CD14-positive monocyte (primary cell): ENCODE measurements at regions not wholly inside any gene's neighbourhood (a gene's known extent, or its start where the extent isn't known, plus 50 kb on each side); places are given as distances from the start of the nearest gene placed in this dataset.

Experiments used
- DNase-seq, 3 donors: peaks; one replicate each; pipeline ENCODE4 v3.0.0-alpha.2; 2011 to 2022
- H2AFZ ChIP-seq: 2 replicates; pipeline ENCODE4 v1.6.0; 2012; ENCODE audit warnings: mild to moderate bottlenecking, low read depth, low read length, inconsistent platforms; ENCODE audit not compliant: insufficient read depth, poor library complexity, severe bottlenecking
- H3K27ac ChIP-seq, 2 donors: 1 replicate in 1 of 2; 2 replicates in 1 of 2; pipeline ENCODE4 v1.5.1; 2012 to 2013; ENCODE audit warnings: low read length in 2 of 2, control low read depth in 1 of 2, inconsistent platforms in 1 of 2, low read depth in 1 of 2, mild to moderate bottlenecking in 1 of 2
- H3K27me3 ChIP-seq, 2 donors: one replicate each; pipeline versions ENCODE4 v1.6.0 to v1.6.1; 2011 to 2013; ENCODE audit warnings: low read length in 2 of 2; ENCODE audit not compliant: control insufficient read depth in 2 of 2, insufficient read depth in 2 of 2
- H3K36me3 ChIP-seq, 2 donors: replicated peaks in 1 of 2; 1 replicate in 1 of 2; 2 replicates in 1 of 2; pipeline versions ENCODE4 v1.5.1 to v1.6.1; 2012 to 2013; ENCODE audit warnings: low read length in 2 of 2, control low read depth in 1 of 2, inconsistent platforms in 1 of 2, mild to moderate bottlenecking in 1 of 2; ENCODE audit not compliant: insufficient read depth in 2 of 2, control insufficient read depth in 1 of 2
- H3K4me1 ChIP-seq, 2 donors: 1 replicate in 1 of 2; 2 replicates in 1 of 2; pipeline versions ENCODE4 v1.5.1 to v1.6.1; 2012 to 2013; ENCODE audit warnings: low read length in 2 of 2, control low read depth in 1 of 2, inconsistent platforms in 1 of 2, mild to moderate bottlenecking in 1 of 2, moderate library complexity in 1 of 2; ENCODE audit not compliant: insufficient read depth in 2 of 2, control insufficient read depth in 1 of 2
- H3K4me2 ChIP-seq: replicated peaks from 2 replicates; pipeline ENCODE3; 2012; ENCODE audit warnings: low read length, moderate library complexity, mild to moderate bottlenecking; ENCODE audit not compliant: poor library complexity, severe bottlenecking; ENCODE audit errors: extremely low read depth
- H3K4me3 ChIP-seq, 3 experiments: fragments of 200-600 bp in 1 of 3; sonication (generic) in 1 of 3; replicated peaks in 1 of 3; 1 replicate in 2 of 3; 2 replicates in 1 of 3; pipeline ENCODE4 v1.5.1; 2011 to 2013; ENCODE audit warnings: low read length in 3 of 3, mild to moderate bottlenecking in 3 of 3, control low read depth in 2 of 3, low read depth in 2 of 3, inconsistent platforms in 1 of 3, moderate library complexity in 1 of 3
- H3K79me2 ChIP-seq: 2 replicates; pipeline ENCODE4 v1.6.0; 2012; ENCODE audit warnings: mild to moderate bottlenecking, control low read depth, inconsistent platforms, low read length, moderate library complexity; ENCODE audit not compliant: insufficient read depth
- H3K9ac ChIP-seq: 2 replicates; pipeline ENCODE4 v1.6.0; 2017; ENCODE audit warnings: low read length, mild to moderate bottlenecking; ENCODE audit not compliant: insufficient read depth, poor library complexity, severe bottlenecking
- H3K9me3 ChIP-seq, 2 donors: replicated peaks in 1 of 2; 1 replicate in 1 of 2; 2 replicates in 1 of 2; pipeline versions ENCODE4 v1.5.1 to v1.6.1; 2012 to 2013; ENCODE audit warnings: low read length in 2 of 2, control low read depth in 1 of 2; ENCODE audit not compliant: control insufficient read depth in 1 of 2, insufficient read depth in 1 of 2
- H4K20me1 ChIP-seq: 2 replicates; pipeline ENCODE4 v1.6.0; 2012; ENCODE audit warnings: mild to moderate bottlenecking, low read length, control low read depth, moderate library complexity; ENCODE audit not compliant: insufficient read depth
- H3K27ac Mint-ChIP-seq, 7 donors: one replicate each; pipeline ENCODE4 v1.8.0; 2020; ENCODE audit warnings: mild to moderate bottlenecking in 7 of 7, mixed read lengths in 7 of 7, moderate library complexity in 6 of 7, inconsistent platforms in 2 of 7
- H3K27me3 Mint-ChIP-seq, 3 donors: one replicate each; pipeline ENCODE4 v1.8.0; 2021 to 2022; ENCODE audit warnings: low read depth in 3 of 3, mild to moderate bottlenecking in 3 of 3, mixed read lengths in 3 of 3, moderate library complexity in 3 of 3, inconsistent platforms in 1 of 3
- H3K36me3 Mint-ChIP-seq, 2 donors: one replicate each; pipeline ENCODE4 v1.8.0; 2020; ENCODE audit warnings: mixed read lengths in 2 of 2, inconsistent platforms in 1 of 2, mild to moderate bottlenecking in 1 of 2
- H3K4me1 Mint-ChIP-seq: one replicate; pipeline ENCODE4 v1.8.0; 2020; ENCODE audit warnings: mild to moderate bottlenecking, mixed read lengths
- H3K4me3 Mint-ChIP-seq, 2 donors: one replicate each; pipeline ENCODE4 v1.8.0; 2020; ENCODE audit warnings: mild to moderate bottlenecking in 2 of 2, mixed read lengths in 2 of 2, moderate library complexity in 1 of 2
- H3K9me3 Mint-ChIP-seq, 7 donors: one replicate each; pipeline ENCODE4 v1.8.0; 2020 to 2022; ENCODE audit warnings: mixed read lengths in 7 of 7, mild to moderate bottlenecking in 6 of 7, moderate library complexity in 6 of 7, inconsistent platforms in 2 of 7
- CTCF ChIP-seq: fragments of 200-600 bp; IDR thresholded peaks from one replicate; pipeline ENCODE4 v1.8.0; 2022; ENCODE audit warnings: antibody characterized with exemption, mild to moderate bottlenecking
- whole genome bisulfite sequencing: methylation state at CpG from one replicate; pipeline ENCODE4 v1.1.5; 2013; ENCODE audit warnings: missing lambda C conversion rate; ENCODE audit not compliant: insufficient coverage; 5-methylcytosine and 5-hydroxymethylcytosine counted together
- intact Hi-C, 2 donors: fragments of 100-400 bp; cut with micrococcal nuclease; formaldehyde crosslinking; loops; one replicate each; pipeline versions ENCODE4 v1.15.0 to v1.15.1; 2023

DNA sequence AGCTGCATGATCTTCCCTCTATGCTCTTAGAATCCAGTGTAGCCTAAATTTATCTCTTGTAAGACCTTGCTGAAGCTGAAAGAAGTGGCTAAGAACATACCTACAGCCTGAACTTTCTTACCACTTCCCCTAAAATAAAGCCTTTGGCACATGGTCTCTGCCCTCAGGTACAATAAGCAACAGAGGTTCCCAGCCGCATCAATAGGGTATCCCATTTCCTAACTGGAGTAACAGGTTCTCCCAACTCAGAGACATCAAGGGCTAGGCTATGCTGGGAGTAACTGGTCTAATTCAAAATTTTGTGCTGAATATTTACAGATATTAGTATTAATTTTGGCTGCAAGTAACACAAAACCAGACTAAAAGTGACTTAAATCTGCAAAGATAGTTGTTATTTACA lies 335.8 kb upstream of the TRPC7 start:
- H3K79me2 ChIP-seq, result no peaks in the 10 kb centered on the region
- no peak for TF ChIP-seq CTCF
- H2AFZ ChIP-seq, result no peak overlapping the region
- no peaks in the 10 kb centered on the region for H3K4me1 ChIP-seq
- no peaks in the 10 kb centered on the region for H4K20me1 ChIP-seq
- Mint-ChIP-seq H3K36me3 (no peaks in the 10 kb centered on the region), H3K9me3 (peaks cover 0 to 4% (median 0%) of the 10 kb centered on the region in 7 donors), H3K4me1 (peaks cover 3% of the 10 kb centered on the region), H3K27ac (no peak overlapping the region), H3K4me3 (no peak overlapping the region), H3K27me3 (no peaks in the 10 kb centered on the region)
- H3K36me3 ChIP-seq, result no peaks in the 10 kb centered on the region
- H3K4me3 ChIP-seq, result no peak overlapping the region
- no peak overlapping the region for H3K9ac ChIP-seq
- intact Hi-C loops, result no loop called here
- WGBS, result no CpG with 5 or more reads among the region's 1 CpG
- H3K4me2 ChIP-seq, result no peak overlapping the region
- no peak for DNase-seq
- no peaks in the 10 kb centered on the region for H3K9me3 ChIP-seq
- no peaks in the 10 kb centered on the region for H3K27me3 ChIP-seq
- no peak overlapping the region for H3K27ac ChIP-seq

- no peak overlapping the region for H3K27ac Mint-ChIP-seq
- Histone ChIP-seq H3K27ac (no peak overlapping the region), H3K4me3 (no peak overlapping the region), H3K4me1 (no peaks in the 10 kb centered on the region), H3K9ac (no peak overlapping the region), H4K20me1 (no peaks in the 10 kb centered on the region), H3K79me2 (no peaks in the 10 kb centered on the region), H3K4me2 (no peak overlapping the region), H3K27me3 (no peaks in the 10 kb centered on the region), H3K9me3 (no peaks in the 10 kb centered on the region), H2AFZ (no peak overlapping the region), H3K36me3 (no peaks in the 10 kb centered on the region)
- no peak for DNase-seq
- H3K4me3 Mint-ChIP-seq, result no peak overlapping the region
- no peaks in the 10 kb centered on the region for H3K36me3 Mint-ChIP-seq
- 0% methylated on average over 1 of the region's 7 CpGs for WGBS
- TF ChIP-seq CTCF, result no peak
- H3K27me3 Mint-ChIP-seq, result no peaks in the 10 kb centered on the region
- H3K9me3 Mint-ChIP-seq, result peaks cover 0 to 4% (median 0%) of the 10 kb centered on the region in 7 donors
- intact Hi-C loops, result no loop called here
- H3K4me1 Mint-ChIP-seq, result peaks cover 3% of the 10 kb centered on the region
Measured at GRCh38 chr5:136699651-136700050, 334.3 kb upstream of the TRPC7 start.
